Adrenal gland (tissue), 5 donors: ENCODE measurements at regions not wholly inside any gene's neighbourhood (a gene's known extent, or its start where the extent isn't known, plus 50 kb on each side); places are given as distances from the start of the nearest gene placed in this dataset.

ENCODE experiments used
- POLR2A ChIP-seq, 2 donors: fragments of 450-650 bp; IDR thresholded peaks; one replicate each; pipeline ENCODE4 v1.6.1; 2017; ENCODE audit warnings: antibody characterized with exemption in 2 of 2, mild to moderate bottlenecking in 2 of 2, moderate library complexity in 1 of 2
- TF ChIP-seq, protein P1 (sequence below), 6 experiments: fragments of 450-650 bp in 4 of 6; fragments of 200-600 bp in 2 of 6; sonication (generic) in 1 of 6; IDR thresholded peaks; 1 replicate in 5 of 6; 2 replicates in 1 of 6; pipeline versions ENCODE4 v1.5.1 to v1.8.0; 2016 to 2021; ENCODE audit warnings: antibody characterized with exemption in 6 of 6, mild to moderate bottlenecking in 2 of 6, moderate library complexity in 1 of 6
- donor health status: DM: no; HTN: no; CAD: no.

DNA sequence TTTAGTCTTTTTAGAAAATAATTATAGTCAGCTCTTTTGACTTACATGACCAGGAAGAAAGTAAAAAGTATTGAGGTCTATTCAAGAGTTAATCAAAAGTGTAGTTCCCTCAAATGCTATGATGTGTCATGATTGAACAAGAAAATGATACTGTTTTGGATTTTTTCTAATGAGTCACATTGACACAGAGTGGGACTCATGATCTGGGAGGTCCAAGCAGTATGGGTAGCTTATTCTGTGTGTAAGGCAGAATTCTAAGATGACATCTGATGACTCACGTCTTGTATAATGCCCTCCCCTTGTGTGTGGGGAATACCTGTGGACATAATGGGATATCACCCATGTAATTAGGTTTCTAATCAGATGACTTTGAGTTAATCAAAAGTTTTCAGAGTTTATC, 178.1 kb upstream of the DDHD1 start:
- TF ChIP-seq, protein P1, sequence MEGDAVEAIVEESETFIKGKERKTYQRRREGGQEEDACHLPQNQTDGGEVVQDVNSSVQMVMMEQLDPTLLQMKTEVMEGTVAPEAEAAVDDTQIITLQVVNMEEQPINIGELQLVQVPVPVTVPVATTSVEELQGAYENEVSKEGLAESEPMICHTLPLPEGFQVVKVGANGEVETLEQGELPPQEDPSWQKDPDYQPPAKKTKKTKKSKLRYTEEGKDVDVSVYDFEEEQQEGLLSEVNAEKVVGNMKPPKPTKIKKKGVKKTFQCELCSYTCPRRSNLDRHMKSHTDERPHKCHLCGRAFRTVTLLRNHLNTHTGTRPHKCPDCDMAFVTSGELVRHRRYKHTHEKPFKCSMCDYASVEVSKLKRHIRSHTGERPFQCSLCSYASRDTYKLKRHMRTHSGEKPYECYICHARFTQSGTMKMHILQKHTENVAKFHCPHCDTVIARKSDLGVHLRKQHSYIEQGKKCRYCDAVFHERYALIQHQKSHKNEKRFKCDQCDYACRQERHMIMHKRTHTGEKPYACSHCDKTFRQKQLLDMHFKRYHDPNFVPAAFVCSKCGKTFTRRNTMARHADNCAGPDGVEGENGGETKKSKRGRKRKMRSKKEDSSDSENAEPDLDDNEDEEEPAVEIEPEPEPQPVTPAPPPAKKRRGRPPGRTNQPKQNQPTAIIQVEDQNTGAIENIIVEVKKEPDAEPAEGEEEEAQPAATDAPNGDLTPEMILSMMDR (IDR thresholded peaks at IDR 0.05): no peak
- no peak for TF ChIP-seq POLR2A (IDR thresholded peaks at IDR 0.05)
